ENCODE measurements at regions not wholly inside any gene's neighbourhood (a gene's known extent, or its start where the extent isn't known, plus 50 kb on each side); places are given as distances from the start of the nearest gene placed in this dataset.

GRCh38 chr13:74024856-74025255 is 109.3 kb downstream of the KLF12 start:
- no peaks in the 10 kb centered on the region for H3K79me2 ChIP-seq (ENCODE audit: insufficient read depth, low read depth)
- H3K27me3 ChIP-seq (ENCODE audit: insufficient read depth, low read depth): no peaks in the 10 kb centered on the region
- TF ChIP-seq CTCF (conservative IDR thresholded peaks at IDR 0.05; ENCODE audit: low read depth, low read length): no peak
- no peak overlapping the region for H3K4me3 ChIP-seq (IDR thresholded peaks at IDR 0.05; ENCODE audit: insufficient read depth, low read depth, low read length)
- no peak overlapping the region for H3K4me2 ChIP-seq
- peaks cover 12% of the 10 kb centered on the region for H3K4me1 ChIP-seq (ENCODE audit: low read depth, poor library complexity, severe bottlenecking)
- no peaks in the 10 kb centered on the region for H3K36me3 ChIP-seq (ENCODE audit: insufficient read depth)
- no peak overlapping the region for H2AFZ ChIP-seq (ENCODE audit: low read depth)
- H4K20me1 ChIP-seq (ENCODE audit: insufficient read depth): no peaks in the 10 kb centered on the region
- no peak overlapping the region for H3K27ac ChIP-seq
- H3K9ac ChIP-seq: no peak overlapping the region

GRCh38 chr13:74024314-74024713 is 109.9 kb downstream of the KLF12 start:
- Histone ChIP-seq H3K4me3 (IDR thresholded peaks at IDR 0.05; ENCODE audit: insufficient read depth, low read depth, low read length) (no peak overlapping the region), H3K27ac (no peak overlapping the region), H3K79me2 (ENCODE audit: insufficient read depth, low read depth) (no peaks in the 10 kb centered on the region), H3K4me1 (ENCODE audit: low read depth, poor library complexity, severe bottlenecking) (peaks cover 12% of the 10 kb centered on the region), H3K36me3 (ENCODE audit: insufficient read depth) (no peaks in the 10 kb centered on the region), H3K27me3 (ENCODE audit: insufficient read depth, low read depth) (no peaks in the 10 kb centered on the region), H3K4me2 (no peak overlapping the region), H4K20me1 (ENCODE audit: insufficient read depth) (no peaks in the 10 kb centered on the region), H3K9ac (no peak overlapping the region), H2AFZ (ENCODE audit: low read depth) (no peak overlapping the region)
- no peak for TF ChIP-seq CTCF (conservative IDR thresholded peaks at IDR 0.05; ENCODE audit: low read depth, low read length)

- no peak overlapping the region for H3K27ac ChIP-seq
- H3K79me2 ChIP-seq (ENCODE audit: insufficient read depth, low read depth): no peaks in the 10 kb centered on the region
These were observed 110.7 kb downstream of the KLF12 start for GRCh38 chr13:74023484-74023883.

GRCh38 chr13:74021505-74021904 is 112.7 kb downstream of the KLF12 start:
- H3K9ac ChIP-seq: no peak overlapping the region
- no peaks in the 10 kb centered on the region for H4K20me1 ChIP-seq (ENCODE audit: insufficient read depth)
- H3K36me3 ChIP-seq (ENCODE audit: insufficient read depth): no peaks in the 10 kb centered on the region
- H3K4me1 ChIP-seq (ENCODE audit: low read depth, poor library complexity, severe bottlenecking): peaks cover 2% of the 10 kb centered on the region
- no peaks in the 10 kb centered on the region for H3K79me2 ChIP-seq (ENCODE audit: insufficient read depth, low read depth)
- H3K27ac ChIP-seq: no peak overlapping the region
- no peak for TF ChIP-seq CTCF (conservative IDR thresholded peaks at IDR 0.05; ENCODE audit: low read depth, low read length)
- H3K4me2 ChIP-seq: no peak overlapping the region
- H2AFZ ChIP-seq (ENCODE audit: low read depth): no peak overlapping the region
- H3K4me3 ChIP-seq (IDR thresholded peaks at IDR 0.05; ENCODE audit: insufficient read depth, low read depth, low read length): no peak overlapping the region
- no peaks in the 10 kb centered on the region for H3K27me3 ChIP-seq (ENCODE audit: insufficient read depth, low read depth)

More at GRCh38 chr13:74023484-74023883, 110.7 kb downstream of the KLF12 start:
- H3K9ac ChIP-seq: no peak overlapping the region
- H3K4me1 ChIP-seq (ENCODE audit: low read depth, poor library complexity, severe bottlenecking): peaks cover 12% of the 10 kb centered on the region
- no peaks in the 10 kb centered on the region for H3K36me3 ChIP-seq (ENCODE audit: insufficient read depth)
- H3K4me3 ChIP-seq (IDR thresholded peaks at IDR 0.05; ENCODE audit: insufficient read depth, low read depth, low read length): no peak overlapping the region
- no peaks in the 10 kb centered on the region for H4K20me1 ChIP-seq (ENCODE audit: insufficient read depth)
- H3K4me2 ChIP-seq: no peak overlapping the region
- no peaks in the 10 kb centered on the region for H3K27me3 ChIP-seq (ENCODE audit: insufficient read depth, low read depth)
- no peak overlapping the region for H2AFZ ChIP-seq (ENCODE audit: low read depth)
- TF ChIP-seq CTCF (conservative IDR thresholded peaks at IDR 0.05; ENCODE audit: low read depth, low read length): no peak
